ENCODE measurements at regions not wholly inside any gene's neighbourhood (a gene's known extent, or its start where the extent isn't known, plus 50 kb on each side); places are given as distances from the start of the nearest gene placed in this dataset.

DNA sequence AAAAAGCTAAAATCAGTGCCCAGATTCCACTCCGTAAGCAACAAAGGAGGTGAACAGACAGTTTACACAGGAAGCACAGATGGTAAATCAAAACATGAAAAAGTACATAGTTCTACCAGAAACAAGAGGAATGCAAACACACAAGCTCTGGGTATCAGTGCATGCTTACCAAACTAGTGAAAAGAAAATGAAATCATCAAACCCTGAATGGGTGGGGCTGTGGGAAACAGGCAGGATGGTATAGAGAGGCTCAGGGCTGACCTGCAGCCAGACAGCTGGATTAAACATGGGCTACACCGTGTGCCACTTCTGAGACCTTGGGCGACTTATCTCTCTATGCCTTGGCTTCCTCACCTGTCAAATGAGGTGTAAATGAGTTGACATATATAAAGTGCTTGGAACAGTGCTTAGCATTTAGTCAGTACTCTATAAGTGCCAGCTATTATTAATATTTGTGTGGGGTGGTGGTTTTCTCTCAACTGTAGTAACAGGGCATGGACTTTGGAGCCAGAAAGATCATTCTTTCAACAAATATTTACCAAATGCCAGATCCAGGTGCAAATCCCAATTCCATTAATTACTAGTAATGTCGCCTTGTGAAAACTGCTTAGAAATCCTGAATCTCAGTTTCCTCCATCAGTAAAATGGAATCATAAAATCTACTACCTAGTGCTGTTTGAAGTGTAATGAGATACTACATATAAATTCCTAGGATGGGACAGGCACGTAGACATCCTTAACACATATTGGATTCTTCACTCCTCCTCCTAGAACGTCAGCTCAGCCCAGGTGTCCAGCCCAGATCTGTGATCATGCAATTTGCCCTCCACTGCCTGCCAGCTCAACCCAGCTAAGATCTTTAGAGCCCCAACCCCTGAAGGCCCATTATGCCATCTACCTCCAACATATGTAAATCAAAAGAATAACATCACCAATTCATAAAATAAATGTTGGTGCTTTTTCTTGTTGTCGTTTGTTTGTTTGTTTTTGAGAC, 55.5 kb upstream of the SMAD3 start:
- TF ChIP-seq, protein P1, sequence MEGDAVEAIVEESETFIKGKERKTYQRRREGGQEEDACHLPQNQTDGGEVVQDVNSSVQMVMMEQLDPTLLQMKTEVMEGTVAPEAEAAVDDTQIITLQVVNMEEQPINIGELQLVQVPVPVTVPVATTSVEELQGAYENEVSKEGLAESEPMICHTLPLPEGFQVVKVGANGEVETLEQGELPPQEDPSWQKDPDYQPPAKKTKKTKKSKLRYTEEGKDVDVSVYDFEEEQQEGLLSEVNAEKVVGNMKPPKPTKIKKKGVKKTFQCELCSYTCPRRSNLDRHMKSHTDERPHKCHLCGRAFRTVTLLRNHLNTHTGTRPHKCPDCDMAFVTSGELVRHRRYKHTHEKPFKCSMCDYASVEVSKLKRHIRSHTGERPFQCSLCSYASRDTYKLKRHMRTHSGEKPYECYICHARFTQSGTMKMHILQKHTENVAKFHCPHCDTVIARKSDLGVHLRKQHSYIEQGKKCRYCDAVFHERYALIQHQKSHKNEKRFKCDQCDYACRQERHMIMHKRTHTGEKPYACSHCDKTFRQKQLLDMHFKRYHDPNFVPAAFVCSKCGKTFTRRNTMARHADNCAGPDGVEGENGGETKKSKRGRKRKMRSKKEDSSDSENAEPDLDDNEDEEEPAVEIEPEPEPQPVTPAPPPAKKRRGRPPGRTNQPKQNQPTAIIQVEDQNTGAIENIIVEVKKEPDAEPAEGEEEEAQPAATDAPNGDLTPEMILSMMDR (IDR thresholded peaks at IDR 0.05): no peak
- TF ChIP-seq POLR2A (IDR thresholded peaks at IDR 0.05): no peak

Measured in transverse colon (tissue), 3 donors.